Left ventricle myocardium inferior (tissue), 1 donor: ENCODE measurements at regions not wholly inside any gene's neighbourhood (a gene's known extent, or its start where the extent isn't known, plus 50 kb on each side); places are given as distances from the start of the nearest gene placed in this dataset.

Source experiments
- DNase-seq: peaks from one replicate; pipeline ENCODE4 v3.0.0-alpha.2; 2020
- H3K27ac ChIP-seq: fragments of 200-600 bp; replicated peaks from 2 replicates; pipeline ENCODE4 v1.8.0; 2021
- H3K27me3 ChIP-seq: fragments of 200-600 bp; 2 replicates; pipeline ENCODE4 v1.8.0; 2021; ENCODE audit warnings: low read depth
- H3K36me3 ChIP-seq: fragments of 200-600 bp; 2 replicates; pipeline ENCODE4 v1.8.0; 2021
- H3K4me1 ChIP-seq: fragments of 200-600 bp; 2 replicates; pipeline ENCODE4 v1.8.0; 2021
- H3K4me3 ChIP-seq: fragments of 200-600 bp; 2 replicates; pipeline ENCODE4 v1.8.0; 2021; ENCODE audit warnings: mild to moderate bottlenecking, moderate library complexity
- H3K9me3 ChIP-seq: fragments of 200-600 bp; replicated peaks from 2 replicates; pipeline ENCODE4 v1.8.0; 2021
- intact Hi-C: fragments of 100-400 bp; cut with micrococcal nuclease; formaldehyde crosslinking; loops from one replicate; pipeline ENCODE4 v1.11.0; 2022
- TF ChIP-seq, protein P1 (sequence below): fragments of 200-600 bp; IDR thresholded peaks from 2 replicates; pipeline ENCODE4 v1.8.0; 2021; ENCODE audit warnings: antibody characterized with exemption, mild to moderate bottlenecking, borderline replicate concordance
- donor health status: DM: no; HTN: yes; CAD: no; lungs with severe emphysema.

DNA sequence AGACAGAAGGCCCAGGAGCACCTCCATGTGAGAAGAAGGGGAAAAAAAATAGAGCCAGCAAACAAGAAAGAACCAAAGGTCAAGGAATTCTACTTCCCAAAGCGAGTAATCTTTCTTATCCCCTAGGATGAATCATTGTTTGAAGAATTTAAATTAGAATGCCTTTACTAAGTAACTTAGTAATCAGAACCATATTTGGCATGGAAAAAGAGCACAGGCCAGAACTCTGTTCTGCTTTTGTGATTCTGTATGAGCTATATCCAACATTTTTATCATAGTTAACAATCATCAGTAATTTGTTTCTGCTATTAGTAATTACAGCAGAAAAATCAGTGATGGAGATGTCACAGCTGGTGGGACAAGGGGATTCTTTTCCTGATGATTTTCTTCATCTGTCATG, 228.8 kb upstream of the FAM83B start:
- Histone ChIP-seq H3K36me3 (no peaks in the 10 kb centered on the region), H3K27ac (no peak overlapping the region), H3K4me3 (no peak overlapping the region), H3K27me3 (no peaks in the 10 kb centered on the region), H3K9me3 (no peaks in the 10 kb centered on the region), H3K4me1 (peaks cover 5% of the 10 kb centered on the region)
- TF ChIP-seq, protein P1, sequence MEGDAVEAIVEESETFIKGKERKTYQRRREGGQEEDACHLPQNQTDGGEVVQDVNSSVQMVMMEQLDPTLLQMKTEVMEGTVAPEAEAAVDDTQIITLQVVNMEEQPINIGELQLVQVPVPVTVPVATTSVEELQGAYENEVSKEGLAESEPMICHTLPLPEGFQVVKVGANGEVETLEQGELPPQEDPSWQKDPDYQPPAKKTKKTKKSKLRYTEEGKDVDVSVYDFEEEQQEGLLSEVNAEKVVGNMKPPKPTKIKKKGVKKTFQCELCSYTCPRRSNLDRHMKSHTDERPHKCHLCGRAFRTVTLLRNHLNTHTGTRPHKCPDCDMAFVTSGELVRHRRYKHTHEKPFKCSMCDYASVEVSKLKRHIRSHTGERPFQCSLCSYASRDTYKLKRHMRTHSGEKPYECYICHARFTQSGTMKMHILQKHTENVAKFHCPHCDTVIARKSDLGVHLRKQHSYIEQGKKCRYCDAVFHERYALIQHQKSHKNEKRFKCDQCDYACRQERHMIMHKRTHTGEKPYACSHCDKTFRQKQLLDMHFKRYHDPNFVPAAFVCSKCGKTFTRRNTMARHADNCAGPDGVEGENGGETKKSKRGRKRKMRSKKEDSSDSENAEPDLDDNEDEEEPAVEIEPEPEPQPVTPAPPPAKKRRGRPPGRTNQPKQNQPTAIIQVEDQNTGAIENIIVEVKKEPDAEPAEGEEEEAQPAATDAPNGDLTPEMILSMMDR: no peak
- DNase-seq: no peak
- intact Hi-C loops: no loop called here

DNA sequence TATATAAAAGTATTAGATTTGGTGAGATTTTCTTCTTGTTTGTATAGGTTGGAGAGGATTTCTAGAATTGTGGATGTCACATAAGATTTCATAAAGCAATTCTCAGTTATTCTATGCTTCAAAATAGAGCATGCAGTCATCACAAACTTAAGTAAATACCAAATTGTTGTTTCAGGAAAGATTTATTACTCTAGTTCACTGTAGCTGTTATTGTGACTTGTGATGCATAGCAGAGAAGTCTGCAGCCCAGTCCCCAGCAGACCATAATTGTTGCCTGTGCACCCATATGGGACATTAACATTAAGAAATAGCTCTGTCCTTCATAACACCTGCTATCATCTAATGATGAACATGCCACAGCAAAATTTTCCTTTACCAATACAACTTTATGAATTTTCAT, 228.0 kb upstream of the FAM83B start:
- TF ChIP-seq, protein P1: no peak
- H3K4me1 ChIP-seq: peaks cover 5% of the 10 kb centered on the region
- H3K9me3 ChIP-seq: no peaks in the 10 kb centered on the region
- no peak overlapping the region for H3K4me3 ChIP-seq
- intact Hi-C loops: no loop called here
- no peaks in the 10 kb centered on the region for H3K36me3 ChIP-seq
- no peak overlapping the region for H3K27ac ChIP-seq
- no peak for DNase-seq
- H3K27me3 ChIP-seq: no peaks in the 10 kb centered on the region

DNA sequence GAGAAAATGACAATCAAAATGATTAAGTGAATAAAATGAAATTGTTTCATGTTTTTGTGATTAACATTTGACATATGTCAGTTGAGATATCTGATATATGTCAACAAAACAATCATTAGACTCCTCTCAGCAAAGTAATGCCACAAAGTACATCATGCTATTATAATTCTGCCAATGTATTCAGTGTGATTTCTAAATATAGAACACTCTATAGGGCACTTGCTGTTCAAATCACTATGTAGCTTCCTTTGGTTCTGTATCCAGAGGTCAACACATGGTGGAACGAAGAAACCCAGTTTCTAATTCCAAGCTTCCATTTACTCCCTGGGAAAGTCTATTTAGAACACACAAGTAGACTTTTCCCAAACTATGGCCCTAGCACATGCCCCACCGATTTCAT, 227.5 kb upstream of the FAM83B start:
- TF ChIP-seq, protein P1: no peak
- no peak overlapping the region for H3K4me3 ChIP-seq
- no peak overlapping the region for H3K27ac ChIP-seq
- H3K9me3 ChIP-seq: no peaks in the 10 kb centered on the region
- intact Hi-C loops: no loop called here
- H3K4me1 ChIP-seq: peaks cover 5% of the 10 kb centered on the region
- H3K36me3 ChIP-seq: no peaks in the 10 kb centered on the region
- DNase-seq: no peak
- H3K27me3 ChIP-seq: no peaks in the 10 kb centered on the region

DNA sequence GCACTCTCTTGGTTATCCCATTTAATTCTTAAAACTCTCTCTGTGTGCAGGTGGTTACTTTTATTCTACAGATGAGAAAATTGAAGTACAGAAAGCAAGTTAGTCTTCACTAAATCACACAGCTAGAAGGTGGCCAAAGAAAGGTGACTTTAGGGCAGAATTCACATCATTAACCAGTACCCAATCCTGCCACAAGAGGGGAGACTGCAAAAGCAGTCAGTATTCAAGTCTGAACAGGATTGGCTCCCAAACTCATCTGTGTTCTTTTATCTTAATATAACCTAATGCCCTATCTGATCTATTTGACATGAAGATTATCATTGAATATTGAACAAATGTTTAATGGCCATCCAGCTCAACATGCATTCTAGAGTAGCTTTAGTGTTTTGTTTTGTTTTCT, 225.3 kb upstream of the FAM83B start:
- TF ChIP-seq, protein P1: no peak
- H3K4me1 ChIP-seq: peaks cover 5% of the 10 kb centered on the region
- no peaks in the 10 kb centered on the region for H3K27me3 ChIP-seq
- intact Hi-C loops: no loop called here
- H3K27ac ChIP-seq: no peak overlapping the region
- no peaks in the 10 kb centered on the region for H3K9me3 ChIP-seq
- DNase-seq: no peak
- no peaks in the 10 kb centered on the region for H3K36me3 ChIP-seq
- no peak overlapping the region for H3K4me3 ChIP-seq

DNA sequence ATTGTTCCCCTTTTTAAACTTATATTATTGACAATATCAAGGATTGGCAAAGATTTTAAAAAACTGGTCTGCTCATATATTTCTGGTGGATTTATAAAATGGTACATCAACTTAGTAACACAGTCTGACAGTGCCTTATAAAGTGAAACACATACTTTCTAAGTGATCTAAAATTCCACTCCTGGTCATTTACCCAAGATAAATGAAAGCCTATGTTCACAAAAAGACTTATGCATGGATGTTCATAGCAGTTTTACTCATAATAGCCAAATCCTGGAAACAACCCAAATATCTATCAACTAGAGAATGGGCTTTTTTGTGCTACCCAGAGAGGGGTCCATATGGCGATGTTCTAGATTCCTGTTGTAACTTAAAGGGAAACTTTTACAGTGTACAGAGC, 222.4 kb upstream of the FAM83B start:
- intact Hi-C loops: no loop called here
- no peak overlapping the region for H3K4me3 ChIP-seq
- no peak overlapping the region for H3K27ac ChIP-seq
- H3K27me3 ChIP-seq: no peaks in the 10 kb centered on the region
- H3K36me3 ChIP-seq: no peaks in the 10 kb centered on the region
- no peak for DNase-seq
- no peaks in the 10 kb centered on the region for H3K9me3 ChIP-seq
- TF ChIP-seq, protein P1: no peak
- H3K4me1 ChIP-seq: no peaks in the 10 kb centered on the region

DNA sequence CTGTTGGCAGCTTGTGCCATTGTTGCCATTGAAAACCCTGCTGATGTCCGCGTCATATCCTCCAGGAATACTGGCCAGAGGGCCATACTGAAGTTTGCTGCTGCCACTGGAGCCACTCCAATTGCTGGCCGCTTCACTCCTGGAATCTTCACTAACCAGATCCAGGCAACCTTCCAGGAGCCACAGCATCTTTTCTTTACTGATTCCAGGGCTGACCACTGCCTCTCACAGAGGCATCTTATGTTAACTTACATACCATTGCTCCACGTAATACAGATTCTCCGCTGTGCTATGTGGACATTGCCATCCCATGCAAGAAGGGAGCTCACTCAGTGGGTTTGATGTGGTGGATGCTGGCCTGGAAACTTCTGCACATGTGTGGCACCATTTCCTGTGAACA, 221.8 kb upstream of the FAM83B start:
- no peak for DNase-seq
- TF ChIP-seq, protein P1: no peak
- Histone ChIP-seq H3K4me3 (no peak overlapping the region), H3K36me3 (no peaks in the 10 kb centered on the region), H3K27ac (no peak overlapping the region), H3K27me3 (no peaks in the 10 kb centered on the region), H3K9me3 (no peaks in the 10 kb centered on the region), H3K4me1 (no peaks in the 10 kb centered on the region)
- intact Hi-C loops: no loop called here
